HG02943 (cell line): ENCODE measurements at regions not wholly inside any gene's neighbourhood (a gene's known extent, or its start where the extent isn't known, plus 50 kb on each side); places are given as distances from the start of the nearest gene placed in this dataset.

Source experiments
- ATAC-seq: cut with Tn5 transposase; IDR thresholded peaks from one replicate; pipeline ENCODE4 v1.9.1; 2021; ENCODE audit warnings: mild to moderate bottlenecking, low read depth, moderate library complexity; ENCODE audit not compliant: unreplicated experiment

DNA sequence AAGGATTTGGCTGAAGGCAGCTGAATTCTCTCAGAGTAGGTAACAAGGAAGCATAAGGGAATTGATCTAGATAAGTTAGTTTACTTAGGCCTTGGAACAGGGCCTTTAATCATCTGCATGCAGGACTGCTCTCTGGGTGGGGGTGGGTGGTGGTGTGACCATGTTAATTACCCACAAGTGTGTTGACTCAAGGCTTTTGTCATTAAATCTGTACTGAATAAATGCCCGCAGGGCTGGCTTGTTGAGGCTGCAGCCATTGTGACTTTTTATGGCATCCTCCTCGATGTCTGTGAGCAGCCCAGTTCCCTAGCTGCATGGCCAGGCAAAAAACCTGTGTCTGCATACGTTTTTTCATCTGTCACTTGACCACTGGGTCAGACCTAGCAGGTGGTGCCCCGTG is 63.5 kb upstream of the ASCC3 start:
- ATAC-seq: no peak

DNA sequence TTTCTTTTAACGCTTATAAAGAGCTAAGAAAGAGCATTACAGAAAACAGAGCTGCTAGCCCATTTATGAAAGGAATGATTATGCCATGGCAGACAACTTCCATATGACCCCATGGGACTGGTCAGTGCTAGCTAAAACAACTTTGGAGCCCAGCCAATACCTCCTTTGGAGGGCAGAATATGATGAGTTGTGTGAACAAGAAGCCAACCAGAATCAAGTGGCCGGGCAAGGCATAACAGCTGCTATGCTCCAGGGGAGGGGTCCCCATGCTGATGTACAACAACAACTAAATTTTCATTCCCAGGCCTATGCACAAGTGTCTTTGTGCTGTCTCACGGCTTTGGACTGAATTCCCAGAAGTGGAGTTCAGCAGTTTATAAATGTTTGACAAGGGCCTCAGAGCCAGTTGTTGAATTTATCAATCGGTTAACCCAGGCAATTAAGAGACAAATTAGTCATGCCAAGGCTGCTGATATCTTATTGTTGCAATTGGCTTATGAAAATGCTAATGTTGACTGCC is 65.0 kb upstream of the ASCC3 start:
- no peak for ATAC-seq

DNA sequence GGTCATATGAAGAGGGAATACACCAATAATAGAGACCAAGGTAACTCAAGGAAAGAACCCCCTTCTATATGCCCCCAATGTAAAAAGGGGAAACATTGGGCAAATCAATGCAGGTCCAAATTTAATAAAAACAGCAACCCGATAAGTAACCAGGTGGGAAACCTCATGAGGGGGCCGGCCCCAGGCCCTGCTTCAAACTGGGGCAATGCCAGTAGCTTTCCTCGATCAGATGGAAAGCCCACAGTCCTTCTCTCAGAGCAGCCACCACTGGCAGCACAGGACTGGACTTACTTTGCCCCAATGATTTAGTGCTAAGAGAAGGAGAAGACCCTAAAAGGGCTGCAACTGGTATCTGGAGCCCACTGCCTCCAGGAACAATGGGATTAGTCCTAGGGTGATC is 65.6 kb upstream of the ASCC3 start:
- no peak for ATAC-seq

DNA sequence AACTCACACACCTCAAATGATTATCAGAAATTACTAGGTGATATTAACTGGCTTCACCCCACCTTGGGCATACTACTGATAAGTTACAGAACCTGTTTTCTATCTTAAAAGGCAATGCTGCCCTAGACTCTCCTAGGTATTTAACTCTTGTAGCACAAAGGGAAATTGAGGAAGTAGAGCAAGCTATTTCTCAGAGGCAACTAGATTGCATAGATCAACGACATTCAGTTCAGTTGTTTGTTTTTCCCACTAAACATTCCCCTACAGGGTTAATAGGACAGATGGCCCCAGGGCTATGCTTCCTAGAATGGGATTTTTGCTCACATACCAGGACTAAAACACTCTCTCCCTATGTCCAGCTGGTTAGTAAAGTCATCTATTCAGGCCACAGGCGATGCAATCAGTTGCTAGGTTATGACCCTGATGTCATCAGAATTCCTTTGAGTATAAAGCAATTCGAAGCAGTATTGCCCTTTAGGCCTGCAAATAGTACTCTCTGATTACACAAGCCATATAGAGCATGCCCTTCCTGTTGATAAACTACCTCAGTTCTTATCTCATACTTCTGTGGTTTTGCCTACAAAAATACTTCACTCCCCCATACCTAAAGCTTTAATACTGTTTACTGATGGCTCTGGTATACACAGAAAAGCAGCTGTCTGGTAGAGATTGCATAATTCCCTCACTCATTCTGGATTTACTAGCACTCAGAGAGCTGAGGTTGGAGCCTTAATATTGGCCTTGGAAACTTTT is 67.4 kb upstream of the ASCC3 start:
- no peak for ATAC-seq

DNA sequence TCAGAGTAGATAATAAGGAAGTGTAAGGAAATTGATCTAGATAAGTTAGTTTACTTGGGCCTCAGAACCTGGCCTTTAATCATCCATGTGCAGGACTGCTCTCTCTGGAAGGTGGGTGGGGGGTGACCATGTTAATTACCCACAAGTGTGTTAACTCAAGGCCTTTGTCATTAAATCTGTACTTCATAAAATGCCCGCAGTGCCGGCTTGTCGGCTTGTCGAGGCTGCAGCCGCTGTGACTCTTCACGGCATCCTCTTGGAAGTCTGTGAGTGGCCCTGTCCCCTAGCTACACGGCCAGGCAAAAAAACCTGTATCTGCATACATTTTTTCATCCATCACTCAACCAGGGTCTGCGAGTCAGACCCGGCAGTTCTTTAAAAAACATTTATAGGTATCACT is 70.9 kb upstream of the ASCC3 start:
- ATAC-seq: no peak

DNA sequence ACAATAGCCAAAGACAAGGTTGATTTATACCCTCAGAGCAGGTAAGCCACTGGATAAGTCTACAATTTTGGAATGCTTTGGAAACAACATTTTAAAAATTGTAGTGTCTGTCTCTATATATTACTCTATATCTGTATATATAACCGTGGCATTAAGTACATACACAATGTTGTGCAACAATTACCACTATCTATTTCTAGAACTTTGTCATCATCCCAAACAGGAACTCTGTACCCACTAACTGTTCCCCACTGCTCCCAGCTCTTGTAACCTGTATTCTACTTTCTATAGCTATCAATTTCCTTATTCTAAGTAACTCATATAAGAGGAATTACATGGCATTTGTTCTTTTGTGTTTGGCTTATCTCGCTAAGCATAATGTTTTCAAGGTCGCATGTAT is 78.2 kb upstream of the ASCC3 start:
- ATAC-seq: no peak

DNA sequence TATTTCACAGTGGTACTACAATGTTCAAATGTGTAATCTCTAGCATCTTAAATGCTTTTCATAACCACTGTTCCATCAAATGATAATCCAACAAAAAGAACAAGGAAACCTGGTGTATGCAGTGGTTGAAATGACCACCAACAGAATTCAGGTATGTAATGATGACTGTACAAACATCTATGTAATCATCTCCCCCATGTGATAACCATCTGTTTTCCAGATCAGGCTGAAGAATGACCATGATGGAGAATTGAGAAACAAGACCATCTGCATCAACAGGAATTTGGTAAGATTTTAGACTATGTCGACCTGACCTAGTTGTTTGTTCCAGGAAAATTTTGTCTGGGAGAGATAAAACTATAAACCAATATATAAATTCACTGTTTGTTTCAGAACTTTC is 81.3 kb upstream of the ASCC3 start:
- no peak for ATAC-seq

DNA sequence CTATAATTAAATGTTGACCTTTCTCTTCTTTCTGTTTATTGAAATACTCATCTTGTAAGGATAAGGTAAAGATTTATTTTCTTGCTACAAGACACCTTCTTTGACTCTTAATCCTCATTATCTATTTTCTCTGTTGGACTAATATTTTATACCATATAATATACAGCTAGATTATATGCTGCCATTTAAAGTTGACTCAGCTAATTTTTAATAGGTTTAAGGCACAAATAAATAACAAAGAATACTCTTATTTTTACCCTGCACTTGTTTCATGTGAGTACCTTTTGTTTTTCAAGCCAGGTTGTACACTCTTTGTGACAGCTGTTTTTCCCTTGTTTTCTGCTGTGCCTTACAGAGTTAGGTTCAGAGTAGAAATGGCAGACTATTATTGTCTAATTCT is 83.9 kb upstream of the ASCC3 start:
- ATAC-seq: no peak

DNA sequence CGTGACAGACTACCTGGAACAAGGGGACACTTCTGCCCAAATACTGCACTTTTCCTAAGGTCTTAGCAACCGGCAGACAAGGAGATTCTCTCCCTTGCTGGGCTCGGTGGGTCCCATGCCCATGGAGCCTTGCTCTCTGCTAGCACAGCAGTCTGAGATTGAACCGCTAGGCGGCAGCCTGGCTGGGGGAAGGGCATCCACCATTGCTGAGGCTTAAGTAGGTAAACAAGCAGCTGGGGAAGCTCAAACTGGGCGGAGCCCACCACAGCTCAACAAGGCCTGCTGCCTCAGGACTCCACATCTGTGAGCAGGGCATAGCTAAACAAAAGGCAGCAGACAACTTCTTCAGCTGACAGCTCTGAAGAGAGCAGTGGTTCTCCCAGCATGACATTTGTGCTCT is 87.8 kb upstream of the ASCC3 start:
- ATAC-seq: no peak

DNA sequence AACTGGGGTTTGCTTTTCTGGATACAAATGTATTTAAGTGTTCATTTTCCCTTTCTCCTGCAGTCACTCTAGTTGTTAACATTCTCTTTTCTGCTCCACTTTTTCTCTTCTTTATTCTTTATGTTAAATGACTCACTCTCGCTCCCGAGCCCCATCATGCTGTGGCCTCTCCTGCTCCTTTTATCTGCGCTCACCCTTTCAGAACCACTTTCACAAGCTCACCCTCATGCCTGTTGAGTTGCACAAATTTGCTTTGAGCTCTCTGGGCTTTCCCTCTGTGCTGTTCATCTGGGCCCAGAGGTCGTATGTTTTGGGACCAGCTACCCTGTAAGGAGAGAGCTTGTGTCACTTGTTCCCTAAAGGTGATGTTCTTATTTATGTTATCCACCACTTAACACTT is 98.1 kb upstream of the ASCC3 start:
- no peak for ATAC-seq

DNA sequence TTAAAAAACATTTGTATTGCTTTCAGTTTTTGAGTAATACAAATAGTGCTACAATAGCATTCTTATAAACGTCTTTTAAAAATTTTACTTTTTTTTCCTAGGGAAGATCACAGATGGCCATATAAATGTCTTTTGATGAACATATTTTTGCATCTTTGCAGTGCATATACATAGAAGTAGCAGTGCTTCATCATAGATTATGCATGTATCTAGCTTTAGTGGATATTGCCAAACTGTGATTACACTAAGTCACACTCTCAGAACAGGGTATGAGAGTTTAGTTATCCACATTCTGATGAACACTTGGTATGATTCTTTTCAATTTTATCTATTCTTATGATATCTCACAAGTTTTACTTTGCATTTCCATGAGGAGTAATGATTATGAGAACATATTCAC is 99.8 kb upstream of the ASCC3 start:
- no peak for ATAC-seq

DNA sequence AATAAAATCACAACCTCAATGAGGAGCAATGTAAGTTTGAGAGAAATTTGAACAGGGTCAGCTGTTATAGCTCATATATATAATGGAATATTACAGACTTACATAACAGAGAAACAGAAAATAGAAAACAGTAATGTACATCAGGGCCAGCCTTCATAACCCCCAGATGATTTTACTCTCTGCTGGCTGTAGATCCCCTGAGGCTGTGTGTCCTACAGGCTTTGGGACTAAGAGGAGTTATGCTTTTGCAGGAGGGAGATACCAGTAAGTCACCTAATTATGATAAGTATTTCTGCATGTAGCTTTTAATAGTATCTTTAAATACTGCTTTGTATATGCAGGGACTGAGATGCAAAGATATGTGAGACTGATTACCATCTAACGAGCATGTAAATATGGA is 105.8 kb upstream of the ASCC3 start:
- ATAC-seq: no peak

DNA sequence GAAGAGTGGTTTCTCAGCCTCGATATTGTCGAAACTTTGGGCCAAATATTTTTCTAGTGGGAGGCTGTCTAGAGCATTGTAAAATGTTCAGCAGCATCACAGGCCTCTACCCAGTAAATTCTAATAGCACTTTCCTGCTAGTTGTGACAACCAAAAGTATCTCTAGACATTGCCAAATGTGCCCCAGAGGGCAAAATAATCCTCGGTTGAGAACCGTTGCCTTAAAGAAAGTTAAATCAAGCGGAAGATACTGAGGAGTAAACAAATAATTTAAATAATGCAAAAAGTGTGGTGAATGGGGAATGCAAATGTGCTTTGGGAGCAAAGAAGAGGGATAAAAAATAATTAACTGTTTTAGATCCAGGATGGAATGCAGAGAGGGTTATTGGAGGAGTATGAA is 106.4 kb upstream of the ASCC3 start:
- no peak for ATAC-seq

DNA sequence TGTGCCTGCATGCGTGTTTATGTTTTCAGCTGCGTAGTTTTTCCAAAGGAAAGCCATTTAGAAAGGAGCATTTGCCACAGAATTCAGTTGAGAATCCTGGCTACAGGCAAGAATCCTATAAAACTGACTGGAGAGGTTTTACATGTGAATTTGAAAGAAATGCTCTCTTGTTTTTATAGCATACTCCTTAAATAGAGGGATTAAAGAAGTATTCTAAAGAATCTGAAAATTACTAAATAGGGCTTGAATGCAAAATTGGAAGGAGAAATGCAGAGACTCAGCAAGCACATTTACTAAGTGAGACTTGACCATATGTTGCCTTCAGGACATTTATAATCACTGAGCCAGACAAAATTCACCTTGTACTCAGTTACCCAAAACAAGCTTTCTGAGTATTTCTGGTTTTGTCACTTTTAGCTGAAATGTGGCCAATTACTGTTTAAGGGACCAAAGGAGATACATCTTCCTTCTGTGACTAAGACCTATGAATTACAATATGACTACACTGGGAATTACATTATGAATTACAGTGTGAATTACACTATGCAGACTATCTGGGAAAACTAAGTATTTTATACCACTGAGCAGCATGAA is 107.4 kb upstream of the ASCC3 start:
- ATAC-seq: no peak

DNA sequence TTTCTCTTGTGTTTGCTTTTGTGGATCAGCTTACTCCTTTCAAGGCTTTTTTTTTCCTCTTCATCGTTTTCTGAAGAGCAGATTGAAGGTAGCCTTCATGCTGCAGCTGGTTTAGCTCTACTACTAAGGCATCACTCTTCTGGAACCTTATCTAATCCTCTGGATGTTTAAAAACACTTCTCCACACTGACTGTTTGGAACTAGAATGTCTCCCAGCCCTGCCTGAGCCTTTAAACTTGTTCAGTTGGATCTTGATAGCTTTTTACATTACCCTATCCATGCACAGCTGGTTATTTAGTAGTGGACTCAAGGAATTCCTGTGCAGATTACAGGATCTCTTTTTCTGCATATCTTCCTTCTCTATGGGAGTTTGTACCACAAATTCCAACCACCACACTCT is 108.9 kb upstream of the ASCC3 start:
- no peak for ATAC-seq

DNA sequence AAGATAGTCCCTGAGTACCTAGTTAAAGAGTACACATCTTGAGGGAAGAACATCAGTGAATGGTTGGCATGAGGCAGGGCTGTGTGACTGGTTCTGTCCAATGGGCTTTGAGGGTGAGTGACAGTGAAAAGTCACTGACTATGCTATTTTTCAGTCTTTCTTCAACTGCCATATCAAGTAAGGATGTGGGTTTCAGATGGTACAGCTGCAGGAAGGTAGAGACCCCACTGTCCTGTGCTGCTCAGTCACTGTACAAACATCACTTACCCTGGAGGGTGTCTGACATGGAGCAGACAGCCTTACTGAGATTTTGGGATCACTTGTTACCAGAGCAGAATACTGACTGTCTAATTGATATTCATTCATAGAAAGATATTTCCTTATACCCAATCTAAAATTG is 115.3 kb upstream of the ASCC3 start:
- no peak for ATAC-seq

DNA sequence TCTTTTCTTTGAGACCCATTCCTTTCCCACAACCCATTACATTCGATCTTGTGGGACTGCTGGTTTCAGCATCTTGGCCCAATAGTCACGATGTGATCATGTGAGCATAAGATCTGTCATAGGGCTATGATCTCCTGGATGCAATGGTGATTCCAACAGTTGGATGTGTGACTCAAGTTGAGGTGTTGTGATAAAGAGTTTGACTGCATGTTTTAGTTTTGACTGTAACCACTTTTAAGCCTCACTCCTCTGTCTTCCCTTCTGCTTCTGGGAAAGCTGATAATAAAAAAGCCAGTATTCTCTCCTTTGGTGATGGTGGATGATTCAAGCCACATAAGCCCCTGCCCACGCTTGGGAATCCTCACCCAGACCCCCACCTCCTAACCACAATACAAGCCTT is 117.0 kb upstream of the ASCC3 start:
- ATAC-seq: no peak

DNA sequence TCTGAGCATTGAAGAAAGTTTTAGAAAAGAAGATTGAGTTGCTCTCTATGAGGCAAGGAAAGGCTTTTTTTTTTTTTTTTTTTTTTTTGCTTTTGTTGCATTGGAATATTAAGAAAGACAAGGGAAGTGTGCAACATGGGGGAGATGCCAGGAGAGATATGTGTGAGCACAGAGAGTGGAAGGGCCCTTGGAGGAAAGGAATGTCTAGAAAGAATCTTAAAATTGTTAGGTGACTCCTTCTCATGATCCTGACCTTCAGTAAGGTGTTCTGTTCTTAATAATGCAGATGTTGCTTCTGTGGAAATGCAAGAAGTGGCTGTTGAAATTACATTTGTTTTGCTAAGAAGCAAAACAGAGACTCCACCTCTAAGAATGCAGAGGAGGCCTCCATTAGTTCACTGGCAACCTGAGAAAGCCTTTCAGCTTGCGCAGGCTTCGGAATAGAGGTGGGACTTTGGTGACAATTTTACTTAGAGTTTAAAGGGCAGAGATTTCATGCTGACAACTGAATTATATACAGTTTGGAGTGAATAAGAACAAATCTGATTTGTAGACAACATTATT is 118.0 kb upstream of the ASCC3 start:
- ATAC-seq: no peak

DNA sequence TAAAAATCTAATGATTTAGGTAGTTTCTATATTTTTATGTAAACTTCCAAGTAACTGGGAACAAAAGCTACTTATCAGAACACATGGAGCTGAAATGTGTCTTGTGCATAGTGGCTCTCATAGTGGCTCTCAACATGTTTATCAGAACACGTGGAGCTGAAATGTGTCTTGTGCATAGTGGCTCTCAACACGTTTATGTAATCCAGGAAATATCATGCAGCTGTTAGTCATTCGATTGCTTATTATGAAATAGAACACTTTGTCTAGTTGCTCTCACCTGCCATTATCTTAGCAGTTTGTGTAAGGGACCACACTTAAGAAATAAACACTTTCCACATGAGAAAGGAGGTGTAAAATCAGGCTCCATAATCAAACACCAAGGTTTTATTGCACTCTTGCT is 119.2 kb upstream of the ASCC3 start:
- no peak for ATAC-seq

DNA sequence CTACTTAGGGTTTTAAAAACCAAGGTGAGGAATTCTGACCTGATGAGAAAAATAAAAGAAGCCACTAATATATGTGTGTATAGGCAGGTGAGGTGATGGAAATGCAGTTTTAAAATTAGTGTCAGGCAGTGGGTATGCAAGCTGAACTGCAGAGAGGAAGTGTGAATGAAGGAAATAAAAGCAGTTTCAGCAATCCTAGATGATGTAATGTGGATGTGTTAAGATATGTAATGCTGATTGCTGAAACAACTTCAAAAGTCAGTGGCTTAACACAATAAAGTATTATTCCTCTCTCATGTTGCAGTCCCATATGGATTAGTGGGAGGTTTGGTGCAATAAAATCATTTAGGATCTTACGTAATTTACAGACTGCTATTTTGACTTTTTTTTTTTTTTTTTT is 119.9 kb upstream of the ASCC3 start:
- ATAC-seq: no peak

DNA sequence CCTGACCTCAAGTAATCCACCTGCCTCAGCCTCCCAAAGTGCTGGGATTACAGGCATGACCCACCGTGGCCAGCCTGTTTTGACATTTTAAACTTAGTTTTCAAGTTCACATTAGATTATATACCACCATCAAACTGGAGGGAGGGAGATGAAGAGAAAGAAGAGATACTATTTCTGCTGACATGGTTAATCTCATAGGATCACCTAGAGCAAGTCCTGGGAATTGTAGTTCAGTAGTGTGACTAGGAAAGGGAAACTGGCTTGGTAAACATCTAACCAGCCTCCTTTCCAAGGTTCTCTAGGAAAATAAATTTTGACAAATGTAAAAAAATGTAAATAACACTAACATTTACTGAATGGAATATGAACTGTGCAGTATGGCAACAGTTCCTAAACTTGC is 120.5 kb upstream of the ASCC3 start:
- no peak for ATAC-seq

DNA sequence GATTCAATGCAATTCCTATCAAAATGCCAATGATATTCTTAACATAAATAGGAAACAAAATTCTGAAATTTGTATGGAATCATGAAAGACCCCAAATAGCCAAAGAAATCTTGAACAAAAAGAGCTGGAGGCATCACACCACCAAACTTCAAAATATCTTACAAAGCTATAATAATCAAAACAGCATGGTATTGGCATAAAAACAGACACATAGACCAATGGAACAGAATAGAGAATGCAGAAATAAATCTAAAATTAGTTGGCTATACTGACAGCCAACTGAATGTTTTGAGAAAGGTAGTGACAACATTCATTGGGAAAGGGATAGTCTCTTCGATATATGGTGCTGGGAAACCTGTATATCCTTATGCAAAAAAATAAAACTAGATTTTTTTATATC is 121.9 kb upstream of the ASCC3 start:
- ATAC-seq: no peak
